Osteoblast (primary cell): ENCODE measurements at regions not wholly inside any gene's neighbourhood (a gene's known extent, or its start where the extent isn't known, plus 50 kb on each side); places are given as distances from the start of the nearest gene placed in this dataset.

Experiments used
- DNase-seq: peaks from one replicate; pipeline ENCODE4 v3.0.0; 2011; ENCODE audit warnings: low spot score, mixed read lengths; ENCODE audit not compliant: insufficient read length; ENCODE audit errors: missing footprints
- H2AFZ ChIP-seq: 2 replicates; pipeline ENCODE4 v1.6.0; 2011; ENCODE audit warnings: mild to moderate bottlenecking, low read length
- H3K27ac ChIP-seq: 2 replicates; pipeline ENCODE4 v1.5.1; 2011; ENCODE audit warnings: mild to moderate bottlenecking, low read depth, low read length, moderate library complexity
- H3K27me3 ChIP-seq: 2 replicates; pipeline ENCODE4 v1.6.0; 2012; ENCODE audit warnings: mild to moderate bottlenecking, control low read depth, inconsistent platforms, low read length, moderate library complexity; ENCODE audit not compliant: insufficient read depth
- H3K36me3 ChIP-seq: 2 replicates; pipeline ENCODE4 v1.5.1; 2011; ENCODE audit warnings: mild to moderate bottlenecking, low read length, control low read depth, moderate library complexity; ENCODE audit not compliant: insufficient read depth
- H3K4me1 ChIP-seq: 2 replicates; pipeline ENCODE4 v1.5.1; 2011; ENCODE audit warnings: mild to moderate bottlenecking, low read length, control low read depth, moderate library complexity; ENCODE audit not compliant: insufficient read depth
- H3K4me2 ChIP-seq: 2 replicates; pipeline ENCODE4 v1.6.0; 2011; ENCODE audit warnings: mild to moderate bottlenecking, low read length; ENCODE audit not compliant: insufficient read depth
- H3K4me3 ChIP-seq: fragments of 200-600 bp; sonication (generic); 3 replicates; pipeline ENCODE4 v1.5.1; 2012; ENCODE audit warnings: mild to moderate bottlenecking, low read length, inconsistent platforms; ENCODE audit not compliant: insufficient read depth
- H3K79me2 ChIP-seq: 2 replicates; pipeline ENCODE4 v1.6.0; 2012; ENCODE audit warnings: mild to moderate bottlenecking, low read length, control low read depth, inconsistent platforms; ENCODE audit not compliant: insufficient read depth
- H3K9me3 ChIP-seq: 2 replicates; pipeline ENCODE4 v1.5.1; 2011; ENCODE audit warnings: low read depth, low read length, control low read depth
- H4K20me1 ChIP-seq: 2 replicates; pipeline ENCODE4 v1.6.0; 2012; ENCODE audit warnings: mild to moderate bottlenecking, low read length, control low read depth; ENCODE audit not compliant: insufficient read depth
- CTCF ChIP-seq: IDR thresholded peaks from 2 replicates; pipeline ENCODE4 v1.5.1; 2011; ENCODE audit warnings: mild to moderate bottlenecking, low read depth, low read length, moderate library complexity; ENCODE audit errors: extremely low read depth

DNA sequence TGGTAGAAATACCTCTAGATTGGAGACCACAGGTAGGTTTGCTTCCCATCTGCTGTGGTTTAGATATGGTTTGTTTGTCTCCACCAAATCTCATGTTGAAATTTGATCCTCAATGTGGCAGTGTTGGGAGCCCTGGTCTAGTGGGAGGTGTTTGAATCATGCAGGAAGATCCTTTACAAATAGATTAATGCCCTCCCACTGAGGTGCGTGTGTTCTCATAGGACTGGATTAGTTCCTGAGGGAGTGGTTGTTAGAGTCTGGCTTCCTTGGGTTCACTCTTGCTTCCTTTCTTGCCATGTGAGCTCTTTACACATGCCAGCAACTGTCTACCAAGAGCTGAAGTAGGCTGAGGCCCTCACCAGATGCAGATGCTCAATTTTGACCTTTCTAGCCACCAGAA is 391.1 kb upstream of the GRIA1 start:
- no peak for DNase-seq
- no peaks in the 10 kb centered on the region for H4K20me1 ChIP-seq
- H3K9me3 ChIP-seq = no peaks in the 10 kb centered on the region
- no peaks in the 10 kb centered on the region for H3K4me1 ChIP-seq
- no peak for TF ChIP-seq CTCF
- H2AFZ ChIP-seq = no peak overlapping the region
- H3K36me3 ChIP-seq = no peaks in the 10 kb centered on the region
- no peak overlapping the region for H3K27ac ChIP-seq
- no peak overlapping the region for H3K4me2 ChIP-seq
- no peak overlapping the region for H3K4me3 ChIP-seq
- H3K79me2 ChIP-seq = no peaks in the 10 kb centered on the region
- H3K27me3 ChIP-seq = no peaks in the 10 kb centered on the region

DNA sequence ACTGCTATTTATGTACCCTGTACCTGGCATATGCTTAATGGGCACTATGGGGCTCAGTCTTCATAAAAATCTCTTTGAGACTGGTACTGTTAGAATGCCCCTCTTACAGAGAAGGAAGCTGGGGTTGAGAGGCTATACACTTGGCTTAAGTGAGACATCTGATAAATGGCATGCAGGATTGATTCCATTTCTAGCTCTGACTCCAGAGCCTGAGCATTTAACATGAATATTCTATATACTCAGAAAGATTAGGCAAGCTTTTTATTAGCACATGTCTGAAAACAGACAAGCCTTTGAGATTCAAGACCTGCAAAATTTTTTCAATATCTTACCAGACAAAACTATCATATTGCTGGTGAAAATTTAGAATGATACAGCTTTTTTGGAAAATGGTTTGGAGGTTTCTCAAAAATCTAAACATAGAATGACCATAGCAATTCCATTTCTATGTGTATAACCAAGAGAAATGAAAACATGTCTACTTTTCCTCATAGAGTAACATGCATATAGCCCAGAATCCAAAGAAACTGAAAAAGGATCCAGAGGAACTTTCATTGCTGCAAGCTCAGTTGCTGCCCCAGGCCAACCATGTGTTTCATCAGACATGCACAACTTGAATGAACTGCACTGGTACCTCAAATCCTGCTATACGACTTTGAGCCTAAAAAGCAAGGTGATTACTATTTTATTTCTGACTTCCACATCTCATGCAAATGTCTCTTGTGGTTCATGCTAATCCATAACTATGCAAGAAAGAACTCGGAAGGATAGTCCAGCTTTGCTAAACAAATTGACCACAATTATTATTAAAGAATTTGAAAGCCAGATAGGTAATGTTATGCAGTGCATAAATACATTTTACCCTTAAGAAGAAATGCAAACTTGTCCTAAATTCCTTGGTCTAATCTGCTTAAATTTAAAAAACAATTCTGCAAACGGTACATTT is 389.0 kb upstream of the GRIA1 start:
- H3K79me2 ChIP-seq = no peaks in the 10 kb centered on the region
- no peak overlapping the region for H3K4me3 ChIP-seq
- H2AFZ ChIP-seq = no peak overlapping the region
- H4K20me1 ChIP-seq = no peaks in the 10 kb centered on the region
- no peak for TF ChIP-seq CTCF
- no peaks in the 10 kb centered on the region for H3K27me3 ChIP-seq
- no peak for DNase-seq
- no peaks in the 10 kb centered on the region for H3K36me3 ChIP-seq
- H3K4me1 ChIP-seq = no peaks in the 10 kb centered on the region
- H3K9me3 ChIP-seq = no peaks in the 10 kb centered on the region
- no peak overlapping the region for H3K27ac ChIP-seq
- H3K4me2 ChIP-seq = no peak overlapping the region

- Histone ChIP-seq H3K9me3 (no peaks in the 10 kb centered on the region), H4K20me1 (no peaks in the 10 kb centered on the region), H2AFZ (no peak overlapping the region), H3K4me1 (no peaks in the 10 kb centered on the region), H3K27ac (no peak overlapping the region), H3K36me3 (no peaks in the 10 kb centered on the region), H3K4me2 (no peak overlapping the region), H3K4me3 (no peak overlapping the region), H3K27me3 (no peaks in the 10 kb centered on the region), H3K79me2 (no peaks in the 10 kb centered on the region)
- DNase-seq = no peak
- TF ChIP-seq CTCF = no peak
Observed at GRCh38 chr5:153116916-153117315, 373.6 kb upstream of the GRIA1 start.

DNA sequence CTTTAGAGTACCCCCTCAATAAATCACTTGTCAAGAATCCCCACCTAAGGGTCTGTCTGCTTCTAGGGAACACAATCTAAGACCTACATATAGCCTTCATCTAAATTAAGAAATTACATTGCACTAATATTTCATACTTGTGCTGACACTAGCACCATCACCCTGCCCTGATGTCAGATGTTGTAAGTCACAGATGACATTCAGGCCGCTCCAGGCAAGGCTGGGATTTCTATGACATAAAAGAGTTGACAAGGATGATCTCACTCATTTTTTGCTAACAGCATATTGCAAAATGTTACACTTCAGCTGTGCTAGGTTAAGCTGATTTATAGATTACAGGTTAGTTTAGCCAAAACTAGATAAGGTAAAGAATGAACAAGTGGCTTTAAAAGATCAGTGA is 372.5 kb upstream of the GRIA1 start:
- no peaks in the 10 kb centered on the region for H3K36me3 ChIP-seq
- H3K4me3 ChIP-seq = no peak overlapping the region
- TF ChIP-seq CTCF = no peak
- no peak overlapping the region for H3K27ac ChIP-seq
- no peaks in the 10 kb centered on the region for H4K20me1 ChIP-seq
- H3K4me1 ChIP-seq = no peaks in the 10 kb centered on the region
- H3K79me2 ChIP-seq = no peaks in the 10 kb centered on the region
- H3K4me2 ChIP-seq = no peak overlapping the region
- no peak overlapping the region for H2AFZ ChIP-seq
- no peaks in the 10 kb centered on the region for H3K9me3 ChIP-seq
- no peak for DNase-seq
- H3K27me3 ChIP-seq = no peaks in the 10 kb centered on the region
